HepG2 (cell line): ENCODE measurements at regions not wholly inside any gene's neighbourhood (a gene's known extent, or its start where the extent isn't known, plus 50 kb on each side); places are given as distances from the start of the nearest gene placed in this dataset.
"Not testable (repeated sequence)": the region's sequence is repeated elsewhere in the genome, so short reads cannot be mapped to it uniquely, and the experiment has no call there.

ENCODE experiments used
- ATAC-seq: fragments of 200-7000 bp; cut with Tn5 transposase; 3 replicates; pipeline ENCODE4 v1.9.1; 2020; ENCODE audit warnings: mild to moderate bottlenecking, moderate library complexity
- BruUV-seq: library from RNA; stranded (reverse); fragments of 400-500 nt; replicated peaks from 2 replicates; lab custom pipeline; 2021; lab: Mats Ljungman, UMichigan
- CTCF ChIA-PET: fragments of 300-600 bp; formaldehyde crosslinking; extraction: SDS; loops from one replicate; lab custom pipeline; 2021; ENCODE audit warnings: low total read pairs, inconsistent platforms, low intra/inter-chr PET ratio; lab: Yijun Ruan, JAX
- POLR2A ChIA-PET: fragments of 350-600 bp; sonication (Branson Sonifier 250); formaldehyde crosslinking; loops from one replicate; lab custom pipeline; 2020; ENCODE audit warnings: antibody characterized with exemption, inconsistent platforms; lab: Yijun Ruan, JAX
- DNase-seq: peaks from one replicate; pipeline ENCODE4 v3.0.0-alpha.2; 2015; ENCODE audit warnings: low spot score
- FAIRE-seq: peaks from 3 replicates; lab custom pipeline; 2011; peaks lifted over from hg19 to GRCh38; lab: Jason Lieb, UNC
- H2AFZ ChIP-seq: one replicate; pipeline ENCODE4 v1.6.1; 2011; ENCODE audit warnings: low read length, inconsistent platforms
- H3K27ac ChIP-seq: fragments of 300-600 bp; 3 replicates; pipeline ENCODE4 v1.8.0; 2011; ENCODE audit warnings: mixed run types, mild to moderate bottlenecking, mixed read lengths, low read length, inconsistent platforms; ENCODE audit not compliant: insufficient read depth; ENCODE audit errors: extremely low read length
- H3K27me3 ChIP-seq, 2 experiments: fragments of 200-600 bp in 1 of 2; 2 replicates in 1 of 2; 3 replicates in 1 of 2; pipeline versions ENCODE4 v1.6.0 to v1.8.0; 2011; ENCODE audit warnings: low read length in 2 of 2, mild to moderate bottlenecking in 2 of 2, moderate library complexity in 2 of 2, inconsistent platforms in 1 of 2; ENCODE audit not compliant: insufficient read depth in 2 of 2, control insufficient read depth in 1 of 2
- H3K36me3 ChIP-seq, 2 experiments: fragments of 200-600 bp in 1 of 2; replicated peaks in 1 of 2; 2 replicates in 1 of 2; 3 replicates in 1 of 2; pipeline versions ENCODE4 v1.5.1 to v1.8.0; 2011; ENCODE audit warnings: low read length in 2 of 2, inconsistent platforms in 1 of 2; ENCODE audit not compliant: insufficient read depth in 2 of 2, control insufficient read depth in 1 of 2
- H3K4me1 ChIP-seq: 2 replicates; pipeline ENCODE4 v1.5.1; 2012; ENCODE audit warnings: low read length, inconsistent platforms; ENCODE audit not compliant: insufficient read depth
- H3K4me2 ChIP-seq: 2 replicates; pipeline ENCODE4 v1.6.0; 2011; ENCODE audit warnings: low read depth, low read length, inconsistent platforms
- H3K4me3 ChIP-seq, 3 experiments: fragments of 200-600 bp in 1 of 3; sonication (generic), shearing (Covaris generic) in 1 of 3; replicated peaks in 1 of 3; 2 replicates each; pipeline ENCODE4 v1.5.1; 2011 to 2016; ENCODE audit warnings: low read length in 3 of 3, inconsistent platforms in 2 of 3, low read depth in 2 of 3, mild to moderate bottlenecking in 2 of 3, control low read depth in 1 of 3, mixed read lengths in 1 of 3; ENCODE audit not compliant: insufficient read depth in 1 of 3
- H3K79me2 ChIP-seq: one replicate; pipeline ENCODE4 v1.6.1; 2011; ENCODE audit warnings: low read length, inconsistent platforms; ENCODE audit not compliant: insufficient read depth
- H3K9ac ChIP-seq: 2 replicates; pipeline ENCODE4 v1.6.0; 2011; ENCODE audit warnings: mild to moderate bottlenecking, low read depth, low read length, inconsistent platforms; ENCODE audit not compliant: insufficient read depth
- H3K9me3 ChIP-seq: 2 replicates; pipeline ENCODE4 v1.5.1; 2012; ENCODE audit warnings: mild to moderate bottlenecking, low read length
- H4K20me1 ChIP-seq: 2 replicates; pipeline ENCODE4 v1.6.0; 2011; ENCODE audit warnings: inconsistent platforms, mild to moderate bottlenecking, low read length, moderate library complexity; ENCODE audit not compliant: insufficient read depth
- AHR ChIP-seq: IDR thresholded peaks from 2 replicates; pipeline ENCODE4 v1.6.1; 2018; ENCODE audit warnings: missing genetic modification reagents, missing compliant biosample characterization
- ELF3 ChIP-seq: IDR thresholded peaks from 2 replicates; pipeline ENCODE4 v1.6.1; 2016; ENCODE audit warnings: missing genetic modification reagents, missing compliant biosample characterization
- JDP2 ChIP-seq: sonication (generic); formaldehyde crosslinking; IDR thresholded peaks from 2 replicates; pipeline ENCODE4 v1.8.1; 2022; ENCODE audit warnings: missing genetic modification reagents, borderline replicate concordance
- ZNF20 ChIP-seq: sonication (generic); formaldehyde crosslinking; IDR thresholded peaks from 2 replicates; pipeline ENCODE4 v1.4.0; 2020; ENCODE audit warnings: mild to moderate bottlenecking, moderate library complexity, missing genetic modification reagents
- ZNF629 ChIP-seq: sonication (generic); formaldehyde crosslinking; conservative IDR thresholded peaks from 2 replicates; pipeline ENCODE4 v1.5.0; 2020; ENCODE audit warnings: missing genetic modification reagents
- ZSCAN30 ChIP-seq: sonication (generic); formaldehyde crosslinking; IDR thresholded peaks from 2 replicates; pipeline ENCODE4 v1.5.0; 2020; ENCODE audit warnings: mild to moderate bottlenecking, missing genetic modification reagents
- WGBS: methylation state at CpG from one replicate; pipeline ENCODE4 v1.1.6; 2017; ENCODE audit warnings: low lambda C conversion rate; 5-methylcytosine and 5-hydroxymethylcytosine counted together
- in situ Hi-C: cut with HindIII; loops from 2 replicates; pipeline ENCODE4 v1.10.0; 2017; ENCODE audit warnings: low pct_unique_long_range_greater_than_20kb; ENCODE audit not compliant: extremely low pct_ligation_motif_present
- intact Hi-C: fragments of 100-400 bp; cut with micrococcal nuclease; formaldehyde crosslinking; loops from one replicate; pipeline ENCODE4 v1.10.0; 2022; ENCODE audit not compliant: unreplicated experiment
- TF ChIP-seq, protein P1 (sequence below): sonication (generic); formaldehyde crosslinking; IDR thresholded peaks from 2 replicates; pipeline ENCODE4 v1.4.0; 2020; ENCODE audit warnings: missing genetic modification reagents, borderline replicate concordance

DNA sequence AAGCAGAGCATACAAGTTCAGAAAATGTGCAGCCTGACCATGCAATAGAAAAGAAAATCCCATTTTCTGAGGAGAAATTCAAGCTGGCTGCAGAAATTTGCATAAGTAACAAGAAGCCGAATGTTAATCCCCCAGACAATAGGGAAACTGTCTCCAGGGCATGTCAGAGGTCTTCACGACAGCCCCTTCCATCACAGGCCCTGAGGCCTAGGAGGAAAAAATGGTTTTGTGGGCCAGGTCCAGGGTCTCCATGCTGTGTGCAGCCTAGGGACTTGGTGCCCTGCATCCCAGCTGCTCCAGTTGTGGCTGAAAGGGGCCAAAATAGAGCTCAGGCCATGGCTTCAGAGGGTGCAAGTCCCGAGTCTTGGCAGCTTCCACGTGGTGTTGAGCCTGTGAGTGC lies 225.8 kb upstream of the MSX2 start:
- POLR2A ChIA-PET, H3K4me3 ChIP-seq, H3K27ac ChIP-seq, BruUV-seq, in situ Hi-C loops, H3K4me2 ChIP-seq, H3K9ac ChIP-seq, H2AFZ ChIP-seq, FAIRE-seq, CTCF ChIA-PET, DNase-seq, H3K79me2 ChIP-seq, H4K20me1 ChIP-seq, H3K4me1 ChIP-seq, H3K36me3 ChIP-seq, ATAC-seq, intact Hi-C loops, H3K27me3 ChIP-seq: not testable (repeated sequence)
- WGBS = 2% methylated on average over 4 of the region's 4 CpGs
- peaks cover 23% of the 10 kb centered on the region for H3K9me3 ChIP-seq

- Histone ChIP-seq H3K9me3 (peaks cover 23% of the 10 kb centered on the region), H4K20me1 (no peaks in the 10 kb centered on the region), H3K27me3 (no peaks in the 10 kb centered on the region), H3K4me1 (no peaks in the 10 kb centered on the region), H3K36me3 (no peaks in the 10 kb centered on the region), H2AFZ (no peak overlapping the region), H3K4me2 (no peak overlapping the region), H3K9ac (no peak overlapping the region), H3K27ac (no peak overlapping the region), H3K79me2 (no peaks in the 10 kb centered on the region), H3K4me3 (no peak overlapping the region)
- no TSS peak for BruUV-seq
- POLR2A ChIA-PET = no interaction called here
- WGBS = 3% methylated on average over 5 of the region's 5 CpGs
- FAIRE-seq (no peak), DNase-seq (no peak), ATAC-seq (no peak)
- CTCF ChIA-PET = no interaction called here
- in situ Hi-C loops = no loop called here
- TF ChIP-seq, protein P1, sequence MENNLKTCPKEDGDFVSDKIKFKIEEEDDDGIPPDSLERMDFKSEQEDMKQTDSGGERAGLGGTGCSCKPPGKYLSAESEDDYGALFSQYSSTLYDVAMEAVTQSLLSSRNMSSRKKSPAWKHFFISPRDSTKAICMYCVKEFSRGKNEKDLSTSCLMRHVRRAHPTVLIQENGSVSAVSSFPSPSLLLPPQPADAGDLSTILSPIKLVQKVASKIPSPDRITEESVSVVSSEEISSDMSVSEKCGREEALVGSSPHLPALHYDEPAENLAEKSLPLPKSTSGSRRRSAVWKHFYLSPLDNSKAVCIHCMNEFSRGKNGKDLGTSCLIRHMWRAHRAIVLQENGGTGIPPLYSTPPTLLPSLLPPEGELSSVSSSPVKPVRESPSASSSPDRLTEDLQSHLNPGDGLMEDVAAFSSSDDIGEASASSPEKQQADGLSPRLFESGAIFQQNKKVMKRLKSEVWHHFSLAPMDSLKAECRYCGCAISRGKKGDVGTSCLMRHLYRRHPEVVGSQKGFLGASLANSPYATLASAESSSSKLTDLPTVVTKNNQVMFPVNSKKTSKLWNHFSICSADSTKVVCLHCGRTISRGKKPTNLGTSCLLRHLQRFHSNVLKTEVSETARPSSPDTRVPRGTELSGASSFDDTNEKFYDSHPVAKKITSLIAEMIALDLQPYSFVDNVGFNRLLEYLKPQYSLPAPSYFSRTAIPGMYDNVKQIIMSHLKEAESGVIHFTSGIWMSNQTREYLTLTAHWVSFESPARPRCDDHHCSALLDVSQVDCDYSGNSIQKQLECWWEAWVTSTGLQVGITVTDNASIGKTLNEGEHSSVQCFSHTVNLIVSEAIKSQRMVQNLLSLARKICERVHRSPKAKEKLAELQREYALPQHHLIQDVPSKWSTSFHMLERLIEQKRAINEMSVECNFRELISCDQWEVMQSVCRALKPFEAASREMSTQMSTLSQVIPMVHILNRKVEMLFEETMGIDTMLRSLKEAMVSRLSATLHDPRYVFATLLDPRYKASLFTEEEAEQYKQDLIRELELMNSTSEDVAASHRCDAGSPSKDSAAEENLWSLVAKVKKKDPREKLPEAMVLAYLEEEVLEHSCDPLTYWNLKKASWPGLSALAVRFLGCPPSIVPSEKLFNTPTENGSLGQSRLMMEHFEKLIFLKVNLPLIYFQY = no peak
- TF ChIP-seq JDP2 = no peak
- TF ChIP-seq ZNF629 (CRISPR knock-in tag) = no peak
- no peak for TF ChIP-seq ELF3 (CRISPR knock-in tag)
- no peak for TF ChIP-seq AHR (CRISPR knock-in tag)
- no peak for TF ChIP-seq ZSCAN30
- TF ChIP-seq ZNF20 = no peak
- intact Hi-C loops = no loop called here
These were observed 223.7 kb upstream of the MSX2 start for GRCh38 chr5:174500636-174501035.
